WTC11 (cell line): ENCODE measurements at regions not wholly inside any gene's neighbourhood (a gene's known extent, or its start where the extent isn't known, plus 50 kb on each side); places are given as distances from the start of the nearest gene placed in this dataset.

ENCODE experiments used
- ATF2 ChIP-seq: sonication (generic); formaldehyde crosslinking; IDR thresholded peaks from 2 replicates; pipeline ENCODE4 v1.8.1; 2022; ENCODE audit warnings: low read depth, missing genetic modification reagents, borderline replicate concordance
- CTCF ChIP-seq: fragments of 200-600 bp; IDR thresholded peaks from 2 replicates; pipeline ENCODE4 v1.8.0; 2022; ENCODE audit warnings: antibody characterized with exemption
- NR2C2 ChIP-seq: sonication (generic); formaldehyde crosslinking; IDR thresholded peaks from 2 replicates; pipeline ENCODE4 v1.8.0; 2022; ENCODE audit warnings: mild to moderate bottlenecking, missing genetic modification reagents
- SP1 ChIP-seq: sonication (generic); formaldehyde crosslinking; conservative IDR thresholded peaks from 2 replicates; pipeline ENCODE4 v1.8.1; 2022; ENCODE audit warnings: missing genetic modification reagents
- ZNF232 ChIP-seq: sonication (generic); formaldehyde crosslinking; IDR thresholded peaks from 2 replicates; pipeline ENCODE4 v1.8.0; 2022; ENCODE audit warnings: mild to moderate bottlenecking, missing genetic modification reagents
- ZNF416 ChIP-seq: fragments of 250-450 bp; sonication (Bioruptor Pico); IDR thresholded peaks from 2 replicates; pipeline ENCODE4 v1.9.0; 2021; ENCODE audit warnings: mild to moderate bottlenecking, inconsistent platforms
- TF ChIP-seq, protein P1 (sequence below): sonication (generic); formaldehyde crosslinking; conservative IDR thresholded peaks from 2 replicates; pipeline ENCODE4 v1.8.1; 2022; ENCODE audit warnings: mild to moderate bottlenecking, missing genetic modification reagents

DNA sequence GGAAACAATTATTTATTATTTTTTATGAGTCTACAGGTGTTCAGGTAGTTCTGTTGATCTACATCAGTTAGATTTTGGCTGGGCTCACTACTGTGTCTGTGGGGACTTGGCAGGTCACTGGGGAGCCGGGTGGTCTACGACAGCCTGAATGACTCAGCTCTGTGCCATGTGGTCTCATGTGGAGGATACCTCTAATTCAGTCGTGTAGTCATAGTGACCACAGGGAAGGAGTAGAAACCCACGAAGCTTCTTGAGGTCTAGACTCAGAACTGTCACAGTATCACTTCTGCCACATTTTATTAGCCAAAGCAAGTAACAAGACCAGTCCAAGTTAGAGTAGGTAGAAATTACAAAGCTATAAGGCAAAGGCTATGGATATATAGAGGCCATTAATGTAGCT lies 64.7 kb upstream of the GRAMD2B start:
- TF ChIP-seq NR2C2 (CRISPR knock-in tag) (no peak), CTCF (no peak), SP1 (CRISPR knock-in tag) (no peak), ZNF416 (no peak), ZNF232 (CRISPR knock-in tag) (no peak), ATF2 (CRISPR knock-in tag) (no peak)
- TF ChIP-seq, protein P1, sequence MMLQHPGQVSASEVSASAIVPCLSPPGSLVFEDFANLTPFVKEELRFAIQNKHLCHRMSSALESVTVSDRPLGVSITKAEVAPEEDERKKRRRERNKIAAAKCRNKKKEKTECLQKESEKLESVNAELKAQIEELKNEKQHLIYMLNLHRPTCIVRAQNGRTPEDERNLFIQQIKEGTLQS = no peak
